HG02571 (cell line): ENCODE measurements at regions not wholly inside any gene's neighbourhood (a gene's known extent, or its start where the extent isn't known, plus 50 kb on each side); places are given as distances from the start of the nearest gene placed in this dataset.

ENCODE experiments used
- ATAC-seq: cut with Tn5 transposase; IDR thresholded peaks from one replicate; pipeline ENCODE4 v1.9.1; 2021; ENCODE audit warnings: mild to moderate bottlenecking, moderate library complexity; ENCODE audit not compliant: unreplicated experiment

- no peak for ATAC-seq
These were observed 63.3 kb upstream of the PCDH7 start for GRCh38 chr4:30656828-30657227.

- no peak for ATAC-seq
These were observed 52.2 kb upstream of the PCDH7 start for GRCh38 chr4:30667919-30668318.

- ATAC-seq: no peak
These were observed 50.0 kb upstream of the PCDH7 start for GRCh38 chr4:30670206-30670605.
